MM.1S (cell line): ENCODE measurements at regions not wholly inside any gene's neighbourhood (a gene's known extent, or its start where the extent isn't known, plus 50 kb on each side); places are given as distances from the start of the nearest gene placed in this dataset.

ENCODE experiments used
- EZH2 ChIP-seq: fragments of 300-600 bp; sonication (generic); optimal IDR thresholded peaks from 2 replicates; pipeline ENCODE3; 2017; ENCODE audit warnings: low read depth, mild to moderate bottlenecking, antibody characterized with exemption, low read length, mixed read lengths
- TF ChIP-seq, protein P1 (sequence below): fragments of 300-600 bp; sonication (generic); IDR thresholded peaks from 2 replicates; pipeline ENCODE4 v1.5.1; 2016; ENCODE audit warnings: antibody characterized with exemption, low read length, mixed read lengths

DNA sequence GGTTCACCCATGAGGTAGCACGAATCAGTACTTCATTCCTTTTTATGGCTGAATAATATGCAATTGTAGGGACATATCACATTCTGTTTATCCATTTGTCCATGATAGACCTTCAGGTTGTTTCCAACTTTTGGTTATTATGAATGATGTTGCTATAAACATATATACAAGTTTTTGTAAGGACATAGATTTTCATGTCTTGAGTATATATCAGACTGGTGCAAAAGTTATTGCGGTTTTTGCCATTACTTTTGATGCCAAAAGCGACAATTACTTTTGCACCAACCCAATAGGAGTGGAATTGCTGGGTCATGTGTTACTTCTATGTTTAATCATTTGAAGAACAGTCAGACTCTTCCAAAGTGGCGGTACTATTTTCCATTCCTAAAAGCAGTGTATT is 361.5 kb downstream of the RPS24 start:
- TF ChIP-seq, protein P1, sequence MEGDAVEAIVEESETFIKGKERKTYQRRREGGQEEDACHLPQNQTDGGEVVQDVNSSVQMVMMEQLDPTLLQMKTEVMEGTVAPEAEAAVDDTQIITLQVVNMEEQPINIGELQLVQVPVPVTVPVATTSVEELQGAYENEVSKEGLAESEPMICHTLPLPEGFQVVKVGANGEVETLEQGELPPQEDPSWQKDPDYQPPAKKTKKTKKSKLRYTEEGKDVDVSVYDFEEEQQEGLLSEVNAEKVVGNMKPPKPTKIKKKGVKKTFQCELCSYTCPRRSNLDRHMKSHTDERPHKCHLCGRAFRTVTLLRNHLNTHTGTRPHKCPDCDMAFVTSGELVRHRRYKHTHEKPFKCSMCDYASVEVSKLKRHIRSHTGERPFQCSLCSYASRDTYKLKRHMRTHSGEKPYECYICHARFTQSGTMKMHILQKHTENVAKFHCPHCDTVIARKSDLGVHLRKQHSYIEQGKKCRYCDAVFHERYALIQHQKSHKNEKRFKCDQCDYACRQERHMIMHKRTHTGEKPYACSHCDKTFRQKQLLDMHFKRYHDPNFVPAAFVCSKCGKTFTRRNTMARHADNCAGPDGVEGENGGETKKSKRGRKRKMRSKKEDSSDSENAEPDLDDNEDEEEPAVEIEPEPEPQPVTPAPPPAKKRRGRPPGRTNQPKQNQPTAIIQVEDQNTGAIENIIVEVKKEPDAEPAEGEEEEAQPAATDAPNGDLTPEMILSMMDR = no peak
- TF ChIP-seq EZH2 = no peak
